HL-60 (cell line): ENCODE measurements at regions not wholly inside any gene's neighbourhood (a gene's known extent, or its start where the extent isn't known, plus 50 kb on each side); places are given as distances from the start of the nearest gene placed in this dataset.

ENCODE experiments used
- DNase-seq, 2 experiments: peaks; one replicate each; pipeline ENCODE4 v3.0.0-alpha.2; 2010 to 2020; ENCODE audit warnings: low read depth in 1 of 2, low spot score in 1 of 2
- H3K27ac ChIP-seq: fragments of 250-450 bp; sonication (Bioruptor Pico); replicated peaks from 2 replicates; pipeline ENCODE4 v1.5.1; 2020; ENCODE audit warnings: mild to moderate bottlenecking, moderate library complexity
- H3K27me3 ChIP-seq: fragments of 250-450 bp; sonication (Bioruptor Pico); 2 replicates; pipeline ENCODE4 v1.5.1; 2021; ENCODE audit warnings: mild to moderate bottlenecking, moderate library complexity; ENCODE audit not compliant: insufficient read depth, poor library complexity, severe bottlenecking
- H3K4me3 ChIP-seq: replicated peaks from 2 replicates; pipeline ENCODE4 v1.5.1; 2011; ENCODE audit warnings: mild to moderate bottlenecking, control low read depth, low read length; ENCODE audit not compliant: insufficient read depth
- GABPA ChIP-seq: IDR thresholded peaks from 2 replicates; pipeline ENCODE4 v1.6.1; 2012; ENCODE audit warnings: low read depth
- POLR2AphosphoS5 ChIP-seq: IDR thresholded peaks from 2 replicates; pipeline ENCODE4 v1.6.1; 2012; ENCODE audit warnings: low read depth
- SPI1 ChIP-seq: IDR thresholded peaks from 2 replicates; pipeline ENCODE4 v1.6.1; 2012; ENCODE audit warnings: low read depth, mild to moderate bottlenecking, borderline replicate concordance
- TF ChIP-seq, protein P1 (sequence below): IDR thresholded peaks from 2 replicates; pipeline ENCODE4 v1.6.1; 2012; ENCODE audit warnings: low read depth; ENCODE audit not compliant: insufficient replicate concordance
- TF ChIP-seq, protein P2 (sequence below): IDR thresholded peaks from one replicate; pipeline ENCODE4 v1.5.1; 2011; ENCODE audit warnings: low read length, control low read depth, inconsistent platforms; ENCODE audit not compliant: insufficient read depth

DNA sequence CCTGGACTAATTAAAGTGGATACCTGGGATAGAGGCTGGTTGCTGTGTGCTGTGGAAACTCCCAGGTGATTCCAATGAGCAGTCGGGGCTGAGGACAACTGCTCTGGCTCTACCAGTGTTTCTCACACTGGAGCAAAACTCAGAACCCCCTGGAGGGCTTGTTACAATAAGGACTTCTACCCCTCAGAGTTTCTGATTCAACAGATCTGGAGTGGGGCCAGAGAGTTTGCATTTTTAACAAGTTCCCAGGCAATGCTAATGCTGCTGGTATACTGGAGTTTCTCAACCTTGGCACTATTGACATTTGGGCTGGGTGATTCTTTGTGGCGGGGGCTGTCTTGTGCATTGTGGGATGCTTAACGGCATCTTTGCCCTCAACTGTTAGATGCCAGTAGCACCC lies 353.7 kb downstream of the MIAT start:
- Histone ChIP-seq H3K27ac (no peak overlapping the region), H3K4me3 (no peak overlapping the region), H3K27me3 (no peaks in the 10 kb centered on the region)
- TF ChIP-seq SPI1, result no peak
- DNase-seq, result no peak

DNA sequence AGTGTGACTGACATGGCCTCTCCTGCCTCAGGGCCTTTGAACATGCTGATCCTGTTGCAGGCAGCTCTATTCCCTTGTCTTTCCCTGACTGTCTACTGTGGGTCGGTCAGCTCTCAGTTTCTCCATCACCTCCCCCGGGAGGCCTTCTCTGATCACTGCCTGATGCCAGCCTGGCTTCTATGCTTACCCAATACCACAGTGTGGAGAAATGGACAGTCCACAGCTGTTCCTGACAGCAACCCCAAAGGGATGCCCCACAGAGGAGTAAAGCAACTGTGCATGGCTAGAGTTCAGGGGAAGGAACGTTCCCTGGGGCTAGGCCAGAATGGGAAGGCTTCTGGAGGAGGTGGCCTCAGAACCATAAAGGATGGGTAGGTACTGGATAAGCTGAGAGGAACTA lies 354.3 kb downstream of the MIAT start:
- TF ChIP-seq SPI1 (no peak), GABPA (no peak), POLR2AphosphoS5 (no peak)
- TF ChIP-seq, protein P1, sequence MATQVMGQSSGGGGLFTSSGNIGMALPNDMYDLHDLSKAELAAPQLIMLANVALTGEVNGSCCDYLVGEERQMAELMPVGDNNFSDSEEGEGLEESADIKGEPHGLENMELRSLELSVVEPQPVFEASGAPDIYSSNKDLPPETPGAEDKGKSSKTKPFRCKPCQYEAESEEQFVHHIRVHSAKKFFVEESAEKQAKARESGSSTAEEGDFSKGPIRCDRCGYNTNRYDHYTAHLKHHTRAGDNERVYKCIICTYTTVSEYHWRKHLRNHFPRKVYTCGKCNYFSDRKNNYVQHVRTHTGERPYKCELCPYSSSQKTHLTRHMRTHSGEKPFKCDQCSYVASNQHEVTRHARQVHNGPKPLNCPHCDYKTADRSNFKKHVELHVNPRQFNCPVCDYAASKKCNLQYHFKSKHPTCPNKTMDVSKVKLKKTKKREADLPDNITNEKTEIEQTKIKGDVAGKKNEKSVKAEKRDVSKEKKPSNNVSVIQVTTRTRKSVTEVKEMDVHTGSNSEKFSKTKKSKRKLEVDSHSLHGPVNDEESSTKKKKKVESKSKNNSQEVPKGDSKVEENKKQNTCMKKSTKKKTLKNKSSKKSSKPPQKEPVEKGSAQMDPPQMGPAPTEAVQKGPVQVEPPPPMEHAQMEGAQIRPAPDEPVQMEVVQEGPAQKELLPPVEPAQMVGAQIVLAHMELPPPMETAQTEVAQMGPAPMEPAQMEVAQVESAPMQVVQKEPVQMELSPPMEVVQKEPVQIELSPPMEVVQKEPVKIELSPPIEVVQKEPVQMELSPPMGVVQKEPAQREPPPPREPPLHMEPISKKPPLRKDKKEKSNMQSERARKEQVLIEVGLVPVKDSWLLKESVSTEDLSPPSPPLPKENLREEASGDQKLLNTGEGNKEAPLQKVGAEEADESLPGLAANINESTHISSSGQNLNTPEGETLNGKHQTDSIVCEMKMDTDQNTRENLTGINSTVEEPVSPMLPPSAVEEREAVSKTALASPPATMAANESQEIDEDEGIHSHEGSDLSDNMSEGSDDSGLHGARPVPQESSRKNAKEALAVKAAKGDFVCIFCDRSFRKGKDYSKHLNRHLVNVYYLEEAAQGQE, result no peak
- TF ChIP-seq, protein P2, sequence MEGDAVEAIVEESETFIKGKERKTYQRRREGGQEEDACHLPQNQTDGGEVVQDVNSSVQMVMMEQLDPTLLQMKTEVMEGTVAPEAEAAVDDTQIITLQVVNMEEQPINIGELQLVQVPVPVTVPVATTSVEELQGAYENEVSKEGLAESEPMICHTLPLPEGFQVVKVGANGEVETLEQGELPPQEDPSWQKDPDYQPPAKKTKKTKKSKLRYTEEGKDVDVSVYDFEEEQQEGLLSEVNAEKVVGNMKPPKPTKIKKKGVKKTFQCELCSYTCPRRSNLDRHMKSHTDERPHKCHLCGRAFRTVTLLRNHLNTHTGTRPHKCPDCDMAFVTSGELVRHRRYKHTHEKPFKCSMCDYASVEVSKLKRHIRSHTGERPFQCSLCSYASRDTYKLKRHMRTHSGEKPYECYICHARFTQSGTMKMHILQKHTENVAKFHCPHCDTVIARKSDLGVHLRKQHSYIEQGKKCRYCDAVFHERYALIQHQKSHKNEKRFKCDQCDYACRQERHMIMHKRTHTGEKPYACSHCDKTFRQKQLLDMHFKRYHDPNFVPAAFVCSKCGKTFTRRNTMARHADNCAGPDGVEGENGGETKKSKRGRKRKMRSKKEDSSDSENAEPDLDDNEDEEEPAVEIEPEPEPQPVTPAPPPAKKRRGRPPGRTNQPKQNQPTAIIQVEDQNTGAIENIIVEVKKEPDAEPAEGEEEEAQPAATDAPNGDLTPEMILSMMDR, result no peak
- no peak overlapping the region for H3K4me3 ChIP-seq
- DNase-seq, result no peak

DNA sequence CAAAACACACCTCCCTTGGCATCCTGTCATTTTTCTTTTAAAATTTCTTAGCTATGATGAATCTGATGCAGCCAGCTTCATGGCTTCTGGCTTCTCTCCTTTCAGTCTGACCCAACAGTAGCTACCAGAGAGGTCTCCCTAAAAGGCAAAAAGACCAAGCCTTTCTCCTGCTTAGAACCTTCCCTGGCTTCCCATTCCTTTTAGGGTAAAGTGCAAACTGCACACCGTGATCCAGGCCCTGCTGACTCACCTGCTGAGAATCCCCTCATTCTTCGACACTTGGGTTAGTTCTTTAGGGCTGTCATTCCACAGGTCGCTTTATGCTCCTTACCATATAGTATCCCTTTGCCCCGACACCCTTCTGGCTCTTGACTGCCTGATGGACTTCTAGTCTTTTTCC lies 362.4 kb downstream of the MIAT start:
- Histone ChIP-seq H3K27ac (no peak overlapping the region), H3K27me3 (peaks cover 5% of the 10 kb centered on the region), H3K4me3 (no peak overlapping the region)
- DNase-seq, result no peak
- TF ChIP-seq, protein P1, result no peak
- TF ChIP-seq POLR2AphosphoS5 (no peak), SPI1 (no peak), GABPA (no peak)
- TF ChIP-seq, protein P2, result no peak

More for the DNA sequence above, 354.3 kb downstream of the MIAT start:
- Histone ChIP-seq H3K27me3 (no peaks in the 10 kb centered on the region), H3K27ac (no peak overlapping the region)

DNA sequence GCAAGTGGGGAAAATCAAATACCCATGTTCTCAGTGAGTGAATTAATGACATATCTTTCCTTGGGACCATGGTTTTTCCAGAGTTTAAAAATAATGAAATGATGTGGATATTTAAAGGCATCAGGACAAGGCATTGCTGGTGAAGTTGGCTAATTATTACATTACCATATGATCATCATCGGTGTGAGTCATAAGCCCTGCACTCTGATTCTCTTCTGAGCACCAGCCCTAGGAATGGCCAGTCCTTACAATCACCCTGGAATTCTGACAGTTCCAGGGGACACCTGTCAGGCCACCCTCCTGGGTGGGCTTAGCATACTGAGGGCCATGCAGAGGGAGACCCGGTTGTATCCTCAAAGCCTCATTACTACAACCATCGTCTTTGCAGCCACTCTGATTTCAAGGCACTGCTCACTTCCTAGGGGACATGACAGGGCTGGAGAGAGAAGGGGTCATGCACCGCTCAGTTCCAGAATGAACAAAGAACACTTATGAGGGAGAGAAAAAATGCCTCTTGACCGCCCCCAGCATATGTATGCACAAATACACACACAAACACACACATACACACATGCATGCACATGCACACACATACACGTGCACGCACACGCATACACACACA lies 365.0 kb downstream of the MIAT start:
- Histone ChIP-seq H3K27me3 (peaks cover 6% of the 10 kb centered on the region), H3K4me3 (no peak overlapping the region), H3K27ac (no peak overlapping the region)
- no peak for DNase-seq
- TF ChIP-seq POLR2AphosphoS5, result no peak
- no peak for TF ChIP-seq SPI1
- TF ChIP-seq, protein P2, result no peak
- TF ChIP-seq, protein P1, result no peak
- TF ChIP-seq GABPA, result no peak
